BJ (cell line): ENCODE measurements at regions not wholly inside any gene's neighbourhood (a gene's known extent, or its start where the extent isn't known, plus 50 kb on each side); places are given as distances from the start of the nearest gene placed in this dataset.
"Not testable (repeated sequence)": the region's sequence is repeated elsewhere in the genome, so short reads cannot be mapped to it uniquely, and the experiment has no call there.

ENCODE experiments used
- CTCF ChIA-PET: fragments of 350-600 bp; formaldehyde crosslinking; extraction: SDS; loops from one replicate; lab custom pipeline; 2021; ENCODE audit warnings: antibody characterized with exemption, inconsistent platforms; lab: Yijun Ruan, JAX
- POLR2A ChIA-PET: fragments of 300-600 bp; sonication (Branson Sonifier 250); formaldehyde crosslinking; extraction: SDS; loops from one replicate; lab custom pipeline; 2021; ENCODE audit warnings: antibody characterized with exemption; lab: Charles Lee
- DNase-seq: peaks from one replicate; pipeline ENCODE4 v3.0.0-alpha.2; 2011; ENCODE audit warnings: low read depth
- H3K27me3 ChIP-seq: 2 replicates; pipeline ENCODE4 v1.6.0; 2011; ENCODE audit warnings: low read length; ENCODE audit not compliant: control insufficient read depth, insufficient read depth
- H3K36me3 ChIP-seq: 2 replicates; pipeline ENCODE4 v1.5.1; 2011; ENCODE audit warnings: low read length; ENCODE audit not compliant: control insufficient read depth, insufficient read depth
- H3K4me3 ChIP-seq: 2 replicates; pipeline ENCODE4 v1.5.1; 2011; ENCODE audit warnings: low read depth, mild to moderate bottlenecking, control low read depth, low read length
- TF ChIP-seq, protein P1 (sequence below): IDR thresholded peaks from 2 replicates; pipeline ENCODE4 v1.5.1; 2011; ENCODE audit warnings: low read depth, mild to moderate bottlenecking, control low read depth, inconsistent platforms, low read length, moderate library complexity; ENCODE audit not compliant: insufficient read depth

DNA sequence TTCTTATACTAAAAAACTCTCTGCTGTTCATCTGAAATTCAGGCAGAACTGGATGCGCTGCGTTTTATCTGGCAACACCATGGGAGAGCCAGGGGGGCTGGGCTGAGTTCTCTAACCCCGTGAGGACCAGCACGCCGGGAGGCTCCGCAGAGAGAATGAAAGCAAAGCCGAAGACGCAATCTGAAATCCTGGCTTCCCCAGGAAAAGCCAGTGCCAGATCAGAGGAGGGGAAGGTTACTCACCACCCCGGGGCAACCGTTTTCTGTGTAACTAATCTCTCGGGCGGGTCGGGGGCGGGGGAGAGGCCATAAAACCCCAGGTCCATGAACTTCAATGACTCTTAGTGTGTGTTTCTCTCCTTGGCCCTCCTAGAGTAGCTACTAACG lies 99.4 kb downstream of the SHANK2 start:
- POLR2A ChIA-PET = no interaction called here
- Histone ChIP-seq H3K36me3 (no peaks in the 10 kb centered on the region), H3K27me3 (no peaks in the 10 kb centered on the region; the same call in 1 of the 2 replicates), H3K4me3 (no peak overlapping the region; the same call in 1 of the 2 replicates)
- CTCF ChIA-PET = no interaction called here
- TF ChIP-seq, protein P1, sequence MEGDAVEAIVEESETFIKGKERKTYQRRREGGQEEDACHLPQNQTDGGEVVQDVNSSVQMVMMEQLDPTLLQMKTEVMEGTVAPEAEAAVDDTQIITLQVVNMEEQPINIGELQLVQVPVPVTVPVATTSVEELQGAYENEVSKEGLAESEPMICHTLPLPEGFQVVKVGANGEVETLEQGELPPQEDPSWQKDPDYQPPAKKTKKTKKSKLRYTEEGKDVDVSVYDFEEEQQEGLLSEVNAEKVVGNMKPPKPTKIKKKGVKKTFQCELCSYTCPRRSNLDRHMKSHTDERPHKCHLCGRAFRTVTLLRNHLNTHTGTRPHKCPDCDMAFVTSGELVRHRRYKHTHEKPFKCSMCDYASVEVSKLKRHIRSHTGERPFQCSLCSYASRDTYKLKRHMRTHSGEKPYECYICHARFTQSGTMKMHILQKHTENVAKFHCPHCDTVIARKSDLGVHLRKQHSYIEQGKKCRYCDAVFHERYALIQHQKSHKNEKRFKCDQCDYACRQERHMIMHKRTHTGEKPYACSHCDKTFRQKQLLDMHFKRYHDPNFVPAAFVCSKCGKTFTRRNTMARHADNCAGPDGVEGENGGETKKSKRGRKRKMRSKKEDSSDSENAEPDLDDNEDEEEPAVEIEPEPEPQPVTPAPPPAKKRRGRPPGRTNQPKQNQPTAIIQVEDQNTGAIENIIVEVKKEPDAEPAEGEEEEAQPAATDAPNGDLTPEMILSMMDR = no peak
- no peak for DNase-seq

DNA sequence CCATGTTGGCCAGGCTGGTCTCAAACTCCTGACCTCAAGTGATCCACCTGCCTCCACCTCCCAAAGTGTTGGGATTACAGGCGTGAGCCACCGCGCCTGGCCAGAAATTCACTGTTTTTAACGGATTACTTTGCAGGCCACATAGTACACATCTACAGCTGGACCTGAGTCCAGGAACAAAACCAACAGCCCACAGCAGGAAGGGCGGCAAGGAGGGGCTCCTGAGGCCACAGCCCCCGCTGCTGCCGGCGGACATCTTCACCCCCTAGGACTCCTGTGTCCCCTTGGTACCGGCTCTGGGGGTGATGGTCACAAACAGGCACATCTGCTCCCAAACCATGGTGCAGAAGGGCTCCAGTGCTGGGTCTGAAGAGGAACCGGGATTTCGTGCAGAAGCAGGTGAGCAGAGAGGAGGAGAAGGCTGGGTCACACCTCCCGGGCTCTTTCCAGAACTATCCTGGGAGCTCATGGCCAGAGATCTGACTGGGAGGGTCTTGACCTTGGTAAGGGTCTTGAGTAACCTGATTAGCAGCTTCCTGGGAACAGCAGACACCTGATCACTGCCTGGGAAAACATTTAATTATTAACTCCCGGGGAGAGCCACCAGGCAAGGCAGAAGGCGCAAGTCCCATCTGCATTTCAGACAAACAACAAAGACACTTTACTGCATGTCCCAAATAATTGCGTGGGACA lies 99.9 kb downstream of the SHANK2 start:
- POLR2A ChIA-PET, H3K36me3 ChIP-seq, H3K27me3 ChIP-seq, DNase-seq, H3K4me3 ChIP-seq: not testable (repeated sequence)
- CTCF ChIA-PET = interaction anchor here (0.6 kb wide), 1 partner anchor 33 kb away, joined by 3 read pairs; no protein-coding TSS in a partner anchor

DNA sequence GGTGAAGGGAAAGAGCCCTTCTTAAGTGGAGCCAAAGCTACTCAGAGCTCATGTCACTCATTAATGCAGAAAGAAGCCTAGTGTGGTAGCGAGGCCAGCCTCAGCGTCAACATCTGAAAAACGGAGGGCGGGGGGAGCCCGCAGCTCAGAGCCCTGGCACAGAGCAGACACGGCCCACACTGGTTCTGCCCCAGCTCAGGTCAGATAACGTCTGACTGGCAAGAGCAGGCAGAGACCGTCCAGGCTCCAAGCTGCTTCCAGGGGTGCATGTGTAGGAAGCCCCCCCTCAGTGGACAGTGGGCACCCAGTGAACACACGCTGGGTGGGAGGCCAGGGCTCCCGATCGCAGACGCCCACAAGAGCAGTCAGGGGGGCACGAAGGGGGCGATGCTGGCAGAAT lies 100.8 kb downstream of the SHANK2 start:
- DNase-seq = no peak
- POLR2A ChIA-PET = no interaction called here
- CTCF ChIA-PET = interaction anchor here (0.8 kb wide), 1 partner anchor 342 kb away, joined by 3 read pairs; no protein-coding TSS in a partner anchor

DNA sequence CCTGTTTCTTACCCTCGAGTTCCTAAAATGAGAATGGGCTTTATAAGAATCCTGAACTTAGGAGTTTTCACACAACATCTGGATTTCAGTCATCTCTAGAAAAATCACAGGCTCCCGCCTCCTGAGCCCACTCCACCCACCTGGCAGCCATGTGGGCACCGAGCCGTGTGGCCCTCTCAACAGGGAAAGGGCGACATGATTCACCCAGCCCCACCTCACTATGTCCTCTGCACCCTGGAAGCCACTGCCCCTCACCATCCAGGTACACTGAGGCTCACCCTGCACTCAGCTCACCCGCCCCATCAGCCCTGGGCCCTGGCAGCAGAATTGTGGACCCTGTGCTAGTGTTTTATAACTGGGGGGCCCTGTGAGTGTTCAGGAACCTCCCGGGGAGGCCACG lies 101.5 kb downstream of the SHANK2 start:
- TF ChIP-seq, protein P1 = no peak
- ChIA-PET POLR2A (no interaction called here), CTCF (interaction anchor here (0.8 kb wide), 1 partner anchor 343 kb away, joined by 3 read pairs; no protein-coding TSS in a partner anchor)
- H3K36me3 ChIP-seq = no peaks in the 10 kb centered on the region
- no peak overlapping the region for H3K4me3 ChIP-seq
- no peak for DNase-seq
- H3K27me3 ChIP-seq = no peaks in the 10 kb centered on the region

More for the DNA sequence above, 100.8 kb downstream of the SHANK2 start:
- no peaks in the 10 kb centered on the region for H3K27me3 ChIP-seq
- TF ChIP-seq, protein P1 = no peak
- H3K4me3 ChIP-seq = no peak overlapping the region
- no peaks in the 10 kb centered on the region for H3K36me3 ChIP-seq

DNA sequence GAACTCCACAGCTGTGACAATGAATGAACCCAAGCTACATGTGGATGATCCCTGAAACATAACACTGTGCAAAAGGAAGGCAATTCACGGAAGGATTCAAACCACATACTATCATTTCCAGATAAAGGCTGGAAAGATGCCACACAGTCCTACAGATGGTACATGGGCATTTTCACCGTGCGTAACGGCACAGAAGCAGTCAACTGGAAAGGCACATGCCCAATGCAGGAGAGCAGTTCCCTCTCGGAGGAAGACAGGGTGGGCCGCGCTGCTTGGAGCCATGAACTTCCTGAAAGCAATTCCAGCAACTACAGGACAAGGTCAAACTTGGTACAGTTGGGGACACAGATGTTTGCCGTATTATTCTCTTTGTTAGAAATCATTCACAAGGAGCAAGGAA lies 103.7 kb downstream of the SHANK2 start:
- Histone ChIP-seq H3K27me3 (no peaks in the 10 kb centered on the region), H3K4me3 (no peak overlapping the region), H3K36me3 (no peaks in the 10 kb centered on the region)
- POLR2A ChIA-PET = no interaction called here
- TF ChIP-seq, protein P1 = no peak
- no peak for DNase-seq
- CTCF ChIA-PET = no interaction called here

DNA sequence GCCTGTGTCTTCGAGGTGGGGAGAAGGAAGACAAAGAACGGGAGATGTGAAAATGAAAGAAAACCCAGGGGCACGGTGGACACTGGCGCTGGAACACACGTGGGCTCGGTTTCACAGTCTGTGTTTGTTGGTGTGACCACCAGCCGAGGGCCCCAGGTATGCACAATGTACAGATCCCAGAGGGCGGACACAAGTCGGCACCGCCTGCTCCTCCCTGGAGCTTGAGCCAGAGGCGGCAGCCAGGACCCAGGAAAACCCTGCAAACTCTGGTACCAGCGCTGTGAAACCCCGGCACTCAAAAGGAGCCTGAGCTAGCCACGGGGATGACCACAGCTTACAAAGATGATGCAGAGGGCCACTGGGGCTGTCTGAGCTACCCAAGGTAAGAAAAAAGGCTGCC lies 105.0 kb downstream of the SHANK2 start:
- TF ChIP-seq, protein P1 = no peak
- no peaks in the 10 kb centered on the region for H3K36me3 ChIP-seq
- ChIA-PET CTCF (interaction anchor here (0.9 kb wide), 1 partner anchor 45 kb away, joined by 3 read pairs; no protein-coding TSS in a partner anchor), POLR2A (no interaction called here)
- no peak overlapping the region for H3K4me3 ChIP-seq
- no peaks in the 10 kb centered on the region for H3K27me3 ChIP-seq
- DNase-seq = no peak
